ENCODE measurements at regions not wholly inside any gene's neighbourhood (a gene's known extent, or its start where the extent isn't known, plus 50 kb on each side); places are given as distances from the start of the nearest gene placed in this dataset.

DNA sequence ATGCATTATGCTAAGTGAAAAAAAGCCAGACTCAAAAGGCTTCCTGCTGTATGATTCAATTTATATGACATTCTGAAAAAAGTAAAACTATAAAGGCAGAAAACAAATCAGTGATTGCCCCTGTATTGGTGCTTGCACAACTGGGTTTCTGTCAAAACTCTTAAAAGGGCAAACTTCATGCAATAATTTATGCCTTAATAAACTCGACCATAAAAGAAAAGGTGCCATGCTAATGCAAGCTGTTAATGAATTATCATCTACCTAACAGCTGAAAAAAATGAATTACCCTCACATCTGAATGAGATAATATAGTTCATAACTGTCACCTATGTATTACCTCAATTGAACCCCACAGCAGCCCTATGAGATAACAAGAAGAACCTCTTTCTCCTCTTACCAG, 120.8 kb upstream of the ATP1A1 start:
- no peaks in the 10 kb centered on the region for H3K9me3 ChIP-seq (ENCODE audit: low read depth, low read length)
- no peak overlapping the region for H3K4me2 ChIP-seq (ENCODE audit: insufficient read depth, low read length)
- DNase-seq (ENCODE audit: insufficient read length, low spot score, missing footprints): no peak
- no peaks in the 10 kb centered on the region for H3K36me3 ChIP-seq (ENCODE audit: insufficient read depth, low read length)
- H3K27ac ChIP-seq (ENCODE audit: low read depth, low read length): no peak overlapping the region
- peaks cover 13% of the 10 kb centered on the region for H3K27me3 ChIP-seq (ENCODE audit: insufficient read depth, low read length)
- H4K20me1 ChIP-seq (ENCODE audit: insufficient read depth, low read length): no peaks in the 10 kb centered on the region
- no peak overlapping the region for H3K4me3 ChIP-seq (ENCODE audit: insufficient read depth, low read length)
- no peaks in the 10 kb centered on the region for H3K4me1 ChIP-seq (ENCODE audit: insufficient read depth, low read length)
- TF ChIP-seq, protein P1, sequence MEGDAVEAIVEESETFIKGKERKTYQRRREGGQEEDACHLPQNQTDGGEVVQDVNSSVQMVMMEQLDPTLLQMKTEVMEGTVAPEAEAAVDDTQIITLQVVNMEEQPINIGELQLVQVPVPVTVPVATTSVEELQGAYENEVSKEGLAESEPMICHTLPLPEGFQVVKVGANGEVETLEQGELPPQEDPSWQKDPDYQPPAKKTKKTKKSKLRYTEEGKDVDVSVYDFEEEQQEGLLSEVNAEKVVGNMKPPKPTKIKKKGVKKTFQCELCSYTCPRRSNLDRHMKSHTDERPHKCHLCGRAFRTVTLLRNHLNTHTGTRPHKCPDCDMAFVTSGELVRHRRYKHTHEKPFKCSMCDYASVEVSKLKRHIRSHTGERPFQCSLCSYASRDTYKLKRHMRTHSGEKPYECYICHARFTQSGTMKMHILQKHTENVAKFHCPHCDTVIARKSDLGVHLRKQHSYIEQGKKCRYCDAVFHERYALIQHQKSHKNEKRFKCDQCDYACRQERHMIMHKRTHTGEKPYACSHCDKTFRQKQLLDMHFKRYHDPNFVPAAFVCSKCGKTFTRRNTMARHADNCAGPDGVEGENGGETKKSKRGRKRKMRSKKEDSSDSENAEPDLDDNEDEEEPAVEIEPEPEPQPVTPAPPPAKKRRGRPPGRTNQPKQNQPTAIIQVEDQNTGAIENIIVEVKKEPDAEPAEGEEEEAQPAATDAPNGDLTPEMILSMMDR (IDR thresholded peaks at IDR 0.05; ENCODE audit: extremely low read depth, low read depth, low read length): no peak
- no peaks in the 10 kb centered on the region for H3K79me2 ChIP-seq (ENCODE audit: insufficient read depth, low read length)
- no peak overlapping the region for H2AFZ ChIP-seq (ENCODE audit: low read length)

DNA sequence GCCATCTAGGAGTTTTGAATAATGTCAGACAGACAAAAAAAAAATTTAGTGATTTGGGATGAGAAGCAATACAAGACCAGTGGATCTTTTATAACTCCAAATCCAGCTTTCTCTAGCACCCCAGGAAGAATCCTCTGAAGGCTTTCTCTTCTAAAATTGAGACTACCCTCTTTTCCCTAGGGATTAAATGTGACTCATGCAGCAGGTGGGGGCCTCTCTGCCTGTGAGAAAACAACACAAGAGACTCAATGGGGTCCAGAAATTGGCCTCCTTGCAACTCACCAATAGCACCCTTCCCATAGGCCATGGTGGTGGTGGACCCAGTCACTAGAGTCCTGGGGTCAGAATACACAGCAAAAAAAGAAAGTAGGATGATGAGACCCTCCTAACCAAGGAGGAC, 120.3 kb upstream of the ATP1A1 start:
- TF ChIP-seq, protein P1 (IDR thresholded peaks at IDR 0.05; ENCODE audit: extremely low read depth, low read depth, low read length): no peak
- Histone ChIP-seq H3K36me3 (ENCODE audit: insufficient read depth, low read length) (no peaks in the 10 kb centered on the region), H3K79me2 (ENCODE audit: insufficient read depth, low read length) (no peaks in the 10 kb centered on the region), H3K4me3 (ENCODE audit: insufficient read depth, low read length) (no peak overlapping the region), H3K4me1 (ENCODE audit: insufficient read depth, low read length) (no peaks in the 10 kb centered on the region), H3K9me3 (ENCODE audit: low read depth, low read length) (no peaks in the 10 kb centered on the region), H3K4me2 (ENCODE audit: insufficient read depth, low read length) (no peak overlapping the region), H3K27me3 (ENCODE audit: insufficient read depth, low read length) (peaks cover 15% of the 10 kb centered on the region), H3K27ac (ENCODE audit: low read depth, low read length) (no peak overlapping the region), H4K20me1 (ENCODE audit: insufficient read depth, low read length) (no peaks in the 10 kb centered on the region), H2AFZ (ENCODE audit: low read length) (no peak overlapping the region)
- no peak for DNase-seq (ENCODE audit: insufficient read length, low spot score, missing footprints)

DNA sequence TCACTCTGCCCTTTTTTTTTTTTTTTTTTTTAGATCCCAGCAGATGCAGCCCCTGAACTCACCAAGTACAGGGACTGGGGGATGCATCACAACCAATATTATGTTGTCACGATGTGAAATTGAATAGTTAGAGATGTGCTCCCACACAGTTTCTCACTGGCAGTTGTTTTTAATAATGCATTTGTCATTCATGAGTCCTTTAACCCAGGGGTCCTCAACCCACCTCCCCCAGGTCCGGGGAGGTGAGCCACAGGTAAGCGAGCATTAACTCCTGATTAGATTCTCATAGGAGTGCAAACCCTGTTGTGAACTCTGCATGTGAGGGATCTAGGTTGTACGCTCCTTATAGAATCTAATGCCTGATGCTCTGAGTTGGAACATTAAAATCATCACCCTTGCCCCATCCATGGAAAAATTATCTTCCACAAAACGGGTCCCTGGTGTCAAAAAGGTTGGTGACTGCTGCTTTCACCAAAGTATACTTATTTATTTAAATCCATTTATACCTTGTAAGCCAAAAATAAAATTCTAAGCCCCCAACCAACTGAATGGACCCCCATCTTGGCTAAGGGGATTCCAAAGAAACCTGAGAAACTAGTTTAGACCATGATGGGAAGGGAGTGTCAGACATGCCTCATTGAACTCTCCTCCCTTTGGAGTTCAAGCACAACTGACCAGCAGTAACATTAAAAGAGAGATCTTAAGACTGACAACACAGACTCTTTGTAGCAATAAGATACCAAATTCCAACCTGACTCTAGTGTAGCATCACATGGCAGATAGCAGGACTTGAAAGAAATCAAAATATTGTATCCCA, 119.3 kb upstream of the ATP1A1 start:
- no peak for DNase-seq (ENCODE audit: insufficient read length, low spot score, missing footprints)
- Histone ChIP-seq H2AFZ (ENCODE audit: low read length) (no peak overlapping the region), H4K20me1 (ENCODE audit: insufficient read depth, low read length) (no peaks in the 10 kb centered on the region), H3K27me3 (ENCODE audit: insufficient read depth, low read length) (peaks cover 15% of the 10 kb centered on the region), H3K79me2 (ENCODE audit: insufficient read depth, low read length) (no peaks in the 10 kb centered on the region), H3K36me3 (ENCODE audit: insufficient read depth, low read length) (no peaks in the 10 kb centered on the region), H3K4me1 (ENCODE audit: insufficient read depth, low read length) (no peaks in the 10 kb centered on the region), H3K4me3 (ENCODE audit: insufficient read depth, low read length) (no peak overlapping the region), H3K9me3 (ENCODE audit: low read depth, low read length) (no peaks in the 10 kb centered on the region), H3K4me2 (ENCODE audit: insufficient read depth, low read length) (no peak overlapping the region), H3K27ac (ENCODE audit: low read depth, low read length) (no peak overlapping the region)
- TF ChIP-seq, protein P1 (IDR thresholded peaks at IDR 0.05; ENCODE audit: extremely low read depth, low read depth, low read length): no peak

DNA sequence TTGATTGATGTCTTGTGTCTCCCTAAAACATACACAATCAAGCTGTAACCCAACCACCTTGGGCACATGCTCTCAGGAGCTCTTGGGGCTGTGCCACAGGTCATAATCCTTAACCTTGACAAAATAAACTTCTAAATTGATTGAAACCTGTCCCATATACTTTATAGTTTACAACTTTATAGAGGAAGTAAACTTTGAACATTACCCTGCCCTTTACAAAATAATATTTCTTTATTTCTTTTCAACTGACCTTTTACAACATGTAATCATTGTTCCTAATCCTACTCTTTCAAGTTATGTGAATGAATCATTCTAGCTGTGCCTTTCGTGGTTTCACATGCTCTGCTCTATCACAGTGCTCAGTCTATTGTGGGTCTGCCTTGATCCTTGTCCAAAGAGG, 118.3 kb upstream of the ATP1A1 start:
- no peaks in the 10 kb centered on the region for H4K20me1 ChIP-seq (ENCODE audit: insufficient read depth, low read length)
- H2AFZ ChIP-seq (ENCODE audit: low read length): no peak overlapping the region
- peaks cover 15% of the 10 kb centered on the region for H3K27me3 ChIP-seq (ENCODE audit: insufficient read depth, low read length)
- no peak overlapping the region for H3K27ac ChIP-seq (ENCODE audit: low read depth, low read length)
- TF ChIP-seq, protein P1 (IDR thresholded peaks at IDR 0.05; ENCODE audit: extremely low read depth, low read depth, low read length): no peak
- no peak for DNase-seq (ENCODE audit: insufficient read length, low spot score, missing footprints)
- no peaks in the 10 kb centered on the region for H3K9me3 ChIP-seq (ENCODE audit: low read depth, low read length)
- no peaks in the 10 kb centered on the region for H3K36me3 ChIP-seq (ENCODE audit: insufficient read depth, low read length)
- H3K4me1 ChIP-seq (ENCODE audit: insufficient read depth, low read length): no peaks in the 10 kb centered on the region
- no peak overlapping the region for H3K4me2 ChIP-seq (ENCODE audit: insufficient read depth, low read length)
- H3K4me3 ChIP-seq (ENCODE audit: insufficient read depth, low read length): no peak overlapping the region
- H3K79me2 ChIP-seq (ENCODE audit: insufficient read depth, low read length): no peaks in the 10 kb centered on the region
